K562 (cell line): ENCODE measurements at regions not wholly inside any gene's neighbourhood (a gene's known extent, or its start where the extent isn't known, plus 50 kb on each side); places are given as distances from the start of the nearest gene placed in this dataset.

ENCODE experiments used
- ATAC-seq: fragments of 200-7000 bp; cut with Tn5 transposase; 3 replicates; pipeline ENCODE4 v1.9.1; 2020; ENCODE audit warnings: moderate library complexity
- BruUV-seq: library from RNA; stranded (reverse); fragments of 400-500 nt; replicated peaks from 2 replicates; lab custom pipeline; 2021; lab: Mats Ljungman, UMichigan
- CTCF ChIA-PET: fragments of 300-600 bp; formaldehyde crosslinking; extraction: SDS; loops from one replicate; lab custom pipeline; 2021; ENCODE audit warnings: low intra/inter-chr PET ratio; lab: Yijun Ruan, JAX
- POLR2A ChIA-PET: fragments of 300-600, 350-650 bp; sonication (Branson Sonifier 250); formaldehyde crosslinking; extraction: SDS; loops from one replicate; lab custom pipeline; 2021; ENCODE audit warnings: antibody characterized with exemption, inconsistent platforms; lab: Yijun Ruan, JAX
- DNase-seq, 4 experiments: peaks; one replicate each; pipeline versions ENCODE4 v3.0.0 to v3.0.0-alpha.2; 2011 to 2018; ENCODE audit warnings: low spot score in 3 of 4, mixed read lengths in 3 of 4; ENCODE audit errors: extremely low read depth in 1 of 4
- FAIRE-seq: peaks from 2 replicates; lab custom pipeline; 2011; peaks lifted over from hg19 to GRCh38; lab: Jason Lieb, UNC
- H2AFZ ChIP-seq: 2 replicates; pipeline ENCODE4 v1.6.0; 2011; ENCODE audit warnings: low read depth, low read length, control low read depth, inconsistent platforms
- H3K27ac ChIP-seq: fragments of 200-600 bp; 3 replicates; pipeline ENCODE4 v1.8.0; 2011; ENCODE audit warnings: low read depth, mild to moderate bottlenecking, control low read depth, inconsistent platforms, low read length, moderate library complexity, mixed read lengths; ENCODE audit errors: extremely low read depth
- H3K27me3 ChIP-seq, 2 experiments: fragments of 300-600 bp in 1 of 2; 2 replicates in 1 of 2; 3 replicates in 1 of 2; pipeline versions ENCODE4 v1.6.0 to v1.8.0; 2011; ENCODE audit warnings: inconsistent platforms in 2 of 2, low read length in 2 of 2, mild to moderate bottlenecking in 1 of 2, mixed read lengths in 1 of 2, moderate library complexity in 1 of 2; ENCODE audit not compliant: control insufficient read depth in 2 of 2, insufficient read depth in 2 of 2
- H3K36me3 ChIP-seq: fragments of 300-600 bp; 3 replicates; pipeline ENCODE4 v1.8.0; 2011; ENCODE audit warnings: mild to moderate bottlenecking, low read length, inconsistent platforms; ENCODE audit not compliant: control insufficient read depth, insufficient read depth
- H3K4me1 ChIP-seq, 2 experiments: fragments of 200-600 bp in 1 of 2; replicated peaks in 1 of 2; 2 replicates in 1 of 2; 3 replicates in 1 of 2; pipeline versions ENCODE4 v1.5.1 to v1.8.0; 2011; ENCODE audit warnings: inconsistent platforms in 2 of 2, low read length in 2 of 2, mild to moderate bottlenecking in 1 of 2, mixed read lengths in 1 of 2, moderate library complexity in 1 of 2; ENCODE audit not compliant: control insufficient read depth in 2 of 2, insufficient read depth in 2 of 2
- H3K4me2 ChIP-seq: 2 replicates; pipeline ENCODE4 v1.6.1; 2011; ENCODE audit warnings: low read length, control low read depth, inconsistent platforms, mixed read lengths; ENCODE audit not compliant: insufficient read depth
- H3K4me3 ChIP-seq: fragments of 200-600 bp; sonication (generic), shearing (Covaris generic); 2 replicates; pipeline ENCODE4 v1.5.1; 2016; ENCODE audit warnings: control low read depth, inconsistent platforms
- H3K79me2 ChIP-seq: fragments of 200-600 bp; 3 replicates; pipeline ENCODE4 v1.8.0; 2011; ENCODE audit warnings: low read length, inconsistent platforms; ENCODE audit not compliant: control insufficient read depth, insufficient read depth
- H3K9ac ChIP-seq, 2 experiments: 2 replicates each; pipeline versions ENCODE4 v1.6.0 to v1.6.1; 2011; ENCODE audit warnings: low read depth in 2 of 2, low read length in 2 of 2, control low read depth in 1 of 2, inconsistent platforms in 1 of 2, mild to moderate bottlenecking in 1 of 2, mixed read lengths in 1 of 2; ENCODE audit not compliant: insufficient read depth in 1 of 2
- H3K9me1 ChIP-seq: one replicate; pipeline ENCODE4 v1.6.0; 2011; ENCODE audit warnings: inconsistent platforms, mild to moderate bottlenecking, low read length, moderate library complexity; ENCODE audit not compliant: control insufficient read depth, insufficient read depth
- H3K9me3 ChIP-seq: replicated peaks from 2 replicates; pipeline ENCODE4 v1.5.1; 2011; ENCODE audit warnings: low read depth, low read length, inconsistent platforms; ENCODE audit not compliant: control insufficient read depth, insufficient read depth
- H4K20me1 ChIP-seq: replicated peaks from 2 replicates; pipeline ENCODE4 v1.6.1; 2011; ENCODE audit warnings: low read length, inconsistent platforms, mixed read lengths; ENCODE audit not compliant: control insufficient read depth, insufficient read depth
- C11orf30 ChIP-seq: fragments of 450-650 bp; IDR thresholded peaks from 2 replicates; pipeline ENCODE4 v1.6.1; 2016; ENCODE audit warnings: low read depth, mild to moderate bottlenecking
- ETS2 ChIP-seq: IDR thresholded peaks from 2 replicates; pipeline ENCODE4 v1.6.1; 2016; ENCODE audit warnings: borderline replicate concordance, missing genetic modification characterization, mild to moderate bottlenecking, moderate library complexity, missing compliant biosample characterization; ENCODE audit not compliant: poor library complexity, severe bottlenecking
- FOS ChIP-seq: IDR thresholded peaks from 3 replicates; pipeline ENCODE4 v1.6.1; 2011; ENCODE audit not compliant: insufficient read length; ENCODE audit errors: extremely low read depth
- FOXK2 ChIP-seq, 2 experiments: fragments of 450-650 bp; IDR thresholded peaks in 1 of 2; conservative IDR thresholded peaks in 1 of 2; 2 replicates each; pipeline ENCODE4 v1.6.1; 2016; ENCODE audit warnings: low read depth in 2 of 2, mild to moderate bottlenecking in 1 of 2
- PTTG1 ChIP-seq: fragments of 450-650 bp; IDR thresholded peaks from 2 replicates; pipeline ENCODE4 v1.6.1; 2016; ENCODE audit warnings: low read depth, mild to moderate bottlenecking, missing genetic modification characterization, missing compliant biosample characterization
- RBM39 ChIP-seq: fragments of 200-400 bp; formaldehyde crosslinking; optimal IDR thresholded peaks from 2 replicates; pipeline ENCODE3; 2018; ENCODE audit warnings: low read depth, low read length
- SMAD4 ChIP-seq: fragments of 250-450 bp; sonication (Bioruptor Pico); conservative IDR thresholded peaks from 2 replicates; pipeline ENCODE4 v1.8.0; 2021; ENCODE audit warnings: inconsistent platforms, mild to moderate bottlenecking, moderate library complexity
- SMARCA4 ChIP-seq: fragments of 450-650 bp; IDR thresholded peaks from 2 replicates; pipeline ENCODE4 v1.6.1; 2016
- ZFX ChIP-seq: sonication (generic); formaldehyde crosslinking; IDR thresholded peaks from 2 replicates; pipeline ENCODE4 v1.8.0; 2022; ENCODE audit warnings: mild to moderate bottlenecking, missing genetic modification reagents, moderate library complexity
- ZNF23 ChIP-seq: fragments of 250-450 bp; sonication (Bioruptor Pico); IDR thresholded peaks from 2 replicates; pipeline ENCODE4 v1.4.0; 2020; ENCODE audit warnings: mild to moderate bottlenecking
- ZNF57 ChIP-seq: fragments of 450-650 bp; formaldehyde crosslinking; IDR thresholded peaks from 2 replicates; pipeline ENCODE4 v1.4.0; 2020; ENCODE audit warnings: mild to moderate bottlenecking, moderate library complexity
- WGBS: fragments of 100-300 bp; shearing (Covaris generic); methylation state at CpG from one replicate; pipeline ENCODE4 v1.1.6; 2016; ENCODE audit warnings: low coverage, mixed read lengths; ENCODE audit not compliant: insufficient coverage; ENCODE audit errors: missing lambda C conversion rate; 5-methylcytosine and 5-hydroxymethylcytosine counted together
- in situ Hi-C: fragments of 300-500 bp; cut with MboI; formaldehyde crosslinking; loops from 4 replicates; pipeline ENCODE4 v1.15.0; 2018; ENCODE audit warnings: inconsistent platforms, mixed read lengths
- intact Hi-C: fragments of 100-400 bp; cut with micrococcal nuclease; formaldehyde crosslinking; loops from 2 replicates; pipeline ENCODE4 v1.14.2; 2022
- TF ChIP-seq, protein P1 (sequence below), 2 experiments: IDR thresholded peaks in 1 of 2; conservative IDR thresholded peaks in 1 of 2; 2 replicates each; pipeline ENCODE4 v1.6.1; 2016; ENCODE audit warnings: low read depth in 2 of 2, mild to moderate bottlenecking in 1 of 2, missing compliant biosample characterization in 1 of 2, missing genetic modification characterization in 1 of 2, moderate library complexity in 1 of 2
- TF ChIP-seq, protein P2 (sequence below): fragments of 450-650 bp; IDR thresholded peaks from 2 replicates; pipeline ENCODE4 v1.6.1; 2018; ENCODE audit warnings: mild to moderate bottlenecking, low read depth; ENCODE audit not compliant: partially characterized antibody
- TF ChIP-seq, protein P3 (sequence below): fragments of 450-650 bp; IDR thresholded peaks from 2 replicates; pipeline ENCODE4 v1.6.1; 2017; ENCODE audit warnings: antibody characterized with exemption
- TF ChIP-seq, protein P4 (sequence below): fragments of 250-450 bp; sonication (Bioruptor Pico); IDR thresholded peaks from 2 replicates; pipeline ENCODE4 v1.8.0; 2022; ENCODE audit warnings: inconsistent platforms

DNA sequence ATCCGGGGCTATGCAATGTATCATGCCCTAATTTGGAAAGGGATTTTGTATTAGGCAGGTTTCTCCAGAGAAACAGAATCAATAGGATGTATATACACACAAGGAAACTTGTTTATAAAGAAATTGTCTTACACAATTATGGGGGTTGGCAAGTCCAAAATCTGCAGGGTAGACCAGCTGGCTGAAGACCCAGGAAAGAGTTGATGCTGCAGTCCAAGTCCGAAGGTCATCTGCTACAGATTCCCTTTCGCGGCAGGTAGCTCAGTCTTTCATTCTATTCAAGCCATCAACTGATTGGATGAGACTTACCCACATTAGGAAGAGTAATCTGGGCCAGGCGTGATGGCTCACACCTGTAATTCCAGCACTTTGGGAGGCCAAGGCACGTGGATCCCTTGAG, 54.6 kb upstream of the CXADR start:
- FAIRE-seq (no peak), ATAC-seq (no peak), DNase-seq (no peak)
- Histone ChIP-seq H3K9me3 (no peaks in the 10 kb centered on the region), H3K27ac (no peak overlapping the region), H3K9me1 (no peaks in the 10 kb centered on the region), H3K4me2 (no peak overlapping the region), H3K4me3 (no peak overlapping the region), H3K9ac (no peak overlapping the region), H4K20me1 (no peaks in the 10 kb centered on the region), H3K79me2 (no peaks in the 10 kb centered on the region), H3K36me3 (no peaks in the 10 kb centered on the region), H2AFZ (no peak overlapping the region), H3K4me1 (no peaks in the 10 kb centered on the region; a peak in 2 of 5 replicates), H3K27me3 (no peaks in the 10 kb centered on the region)
- no TSS peak for BruUV-seq
- ChIA-PET POLR2A (no interaction called here), CTCF (no interaction called here)
- no peak for TF ChIP-seq ZNF57
- no peak for TF ChIP-seq ZFX (CRISPR knock-in tag)
- TF ChIP-seq ETS2 = no peak
- TF ChIP-seq, protein P1, sequence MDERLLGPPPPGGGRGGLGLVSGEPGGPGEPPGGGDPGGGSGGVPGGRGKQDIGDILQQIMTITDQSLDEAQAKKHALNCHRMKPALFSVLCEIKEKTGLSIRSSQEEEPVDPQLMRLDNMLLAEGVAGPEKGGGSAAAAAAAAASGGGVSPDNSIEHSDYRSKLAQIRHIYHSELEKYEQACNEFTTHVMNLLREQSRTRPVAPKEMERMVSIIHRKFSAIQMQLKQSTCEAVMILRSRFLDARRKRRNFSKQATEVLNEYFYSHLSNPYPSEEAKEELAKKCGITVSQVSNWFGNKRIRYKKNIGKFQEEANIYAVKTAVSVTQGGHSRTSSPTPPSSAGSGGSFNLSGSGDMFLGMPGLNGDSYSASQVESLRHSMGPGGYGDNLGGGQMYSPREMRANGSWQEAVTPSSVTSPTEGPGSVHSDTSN (CRISPR knock-in tag; IDR thresholded peaks at IDR 0.05; ENCODE audit: low read depth) = no peak
- TF ChIP-seq, protein P1 (tag; conservative IDR thresholded peaks at IDR 0.05; ENCODE audit: low read depth) = no peak
- TF ChIP-seq, protein P2, sequence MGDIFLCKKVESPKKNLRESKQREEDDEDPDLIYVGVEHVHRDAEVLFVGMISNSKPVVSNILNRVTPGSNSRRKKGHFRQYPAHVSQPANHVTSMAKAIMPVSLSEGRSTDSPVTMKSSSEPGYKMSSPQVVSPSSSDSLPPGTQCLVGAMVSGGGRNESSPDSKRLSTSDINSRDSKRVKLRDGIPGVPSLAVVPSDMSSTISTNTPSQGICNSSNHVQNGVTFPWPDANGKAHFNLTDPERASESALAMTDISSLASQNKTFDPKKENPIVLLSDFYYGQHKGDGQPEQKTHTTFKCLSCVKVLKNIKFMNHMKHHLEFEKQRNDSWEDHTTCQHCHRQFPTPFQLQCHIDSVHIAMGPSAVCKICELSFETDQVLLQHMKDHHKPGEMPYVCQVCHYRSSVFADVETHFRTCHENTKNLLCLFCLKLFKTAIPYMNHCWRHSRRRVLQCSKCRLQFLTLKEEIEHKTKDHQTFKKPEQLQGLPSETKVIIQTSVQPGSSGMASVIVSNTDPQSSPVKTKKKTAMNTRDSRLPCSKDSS = no peak
- no peak for TF ChIP-seq PTTG1
- no peak for TF ChIP-seq SMAD4 (CRISPR knock-in tag)
- no peak for TF ChIP-seq SMARCA4
- TF ChIP-seq, protein P3, sequence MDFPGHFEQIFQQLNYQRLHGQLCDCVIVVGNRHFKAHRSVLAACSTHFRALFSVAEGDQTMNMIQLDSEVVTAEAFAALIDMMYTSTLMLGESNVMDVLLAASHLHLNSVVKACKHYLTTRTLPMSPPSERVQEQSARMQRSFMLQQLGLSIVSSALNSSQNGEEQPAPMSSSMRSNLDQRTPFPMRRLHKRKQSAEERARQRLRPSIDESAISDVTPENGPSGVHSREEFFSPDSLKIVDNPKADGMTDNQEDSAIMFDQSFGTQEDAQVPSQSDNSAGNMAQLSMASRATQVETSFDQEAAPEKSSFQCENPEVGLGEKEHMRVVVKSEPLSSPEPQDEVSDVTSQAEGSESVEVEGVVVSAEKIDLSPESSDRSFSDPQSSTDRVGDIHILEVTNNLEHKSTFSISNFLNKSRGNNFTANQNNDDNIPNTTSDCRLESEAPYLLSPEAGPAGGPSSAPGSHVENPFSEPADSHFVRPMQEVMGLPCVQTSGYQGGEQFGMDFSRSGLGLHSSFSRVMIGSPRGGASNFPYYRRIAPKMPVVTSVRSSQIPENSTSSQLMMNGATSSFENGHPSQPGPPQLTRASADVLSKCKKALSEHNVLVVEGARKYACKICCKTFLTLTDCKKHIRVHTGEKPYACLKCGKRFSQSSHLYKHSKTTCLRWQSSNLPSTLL = no peak
- no peak for TF ChIP-seq FOS
- TF ChIP-seq, protein P4, sequence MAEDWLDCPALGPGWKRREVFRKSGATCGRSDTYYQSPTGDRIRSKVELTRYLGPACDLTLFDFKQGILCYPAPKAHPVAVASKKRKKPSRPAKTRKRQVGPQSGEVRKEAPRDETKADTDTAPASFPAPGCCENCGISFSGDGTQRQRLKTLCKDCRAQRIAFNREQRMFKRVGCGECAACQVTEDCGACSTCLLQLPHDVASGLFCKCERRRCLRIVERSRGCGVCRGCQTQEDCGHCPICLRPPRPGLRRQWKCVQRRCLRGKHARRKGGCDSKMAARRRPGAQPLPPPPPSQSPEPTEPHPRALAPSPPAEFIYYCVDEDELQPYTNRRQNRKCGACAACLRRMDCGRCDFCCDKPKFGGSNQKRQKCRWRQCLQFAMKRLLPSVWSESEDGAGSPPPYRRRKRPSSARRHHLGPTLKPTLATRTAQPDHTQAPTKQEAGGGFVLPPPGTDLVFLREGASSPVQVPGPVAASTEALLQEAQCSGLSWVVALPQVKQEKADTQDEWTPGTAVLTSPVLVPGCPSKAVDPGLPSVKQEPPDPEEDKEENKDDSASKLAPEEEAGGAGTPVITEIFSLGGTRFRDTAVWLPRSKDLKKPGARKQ (CRISPR knock-in tag) = no peak
- no peak for TF ChIP-seq ZNF23 (CRISPR knock-in tag)
- TF ChIP-seq RBM39 = no peak
- TF ChIP-seq FOXK2 (conservative IDR thresholded peaks at IDR 0.05 in 1 of 2, IDR thresholded peaks at IDR 0.05 in 1 of 2; ENCODE audit: low read depth in 2 of 2) = no peak
- no peak for TF ChIP-seq C11orf30
- in situ Hi-C loops = no loop called here
- intact Hi-C loops = no loop called here
- WGBS = 0% methylated on average over 5 of the region's 6 CpGs
